ENCODE measurements at regions not wholly inside any gene's neighbourhood (a gene's known extent, or its start where the extent isn't known, plus 50 kb on each side); places are given as distances from the start of the nearest gene placed in this dataset.

GRCh38 chr3:137121704-137122314 is 164.0 kb downstream of the IL20RB start:
- TF ChIP-seq CTCF (conservative IDR thresholded peaks at IDR 0.05; ENCODE audit: low read length) (peak; percentile 80), EZH2phosphoT487 (IDR thresholded peaks at IDR 0.05; ENCODE audit: borderline replicate concordance) (no peak)
